DND-41 (cell line): ENCODE measurements at regions not wholly inside any gene's neighbourhood (a gene's known extent, or its start where the extent isn't known, plus 50 kb on each side); places are given as distances from the start of the nearest gene placed in this dataset.

Experiments
- ATAC-seq: fragments of 200-7000 bp; cut with Tn5 transposase; 3 replicates; pipeline ENCODE4 v1.9.1; 2021; ENCODE audit warnings: low read depth; ENCODE audit not compliant: insufficient read depth
- DNase-seq: peaks from one replicate; pipeline ENCODE4 v3.0.0-alpha.2; 2020
- H2AFZ ChIP-seq: 2 replicates; pipeline ENCODE4 v1.6.0; 2012; ENCODE audit warnings: low read depth, low read length
- H3K27ac ChIP-seq: 2 replicates; pipeline ENCODE4 v1.5.1; 2012; ENCODE audit warnings: low read length, inconsistent platforms
- H3K27me3 ChIP-seq: fragments of 200-600 bp; sonication (generic); 2 replicates; pipeline ENCODE4 v1.6.0; 2012; ENCODE audit warnings: low read length, mild to moderate bottlenecking, inconsistent platforms; ENCODE audit not compliant: insufficient read depth, poor library complexity
- H3K36me3 ChIP-seq: 2 replicates; pipeline ENCODE4 v1.5.1; 2012; ENCODE audit warnings: low read length, inconsistent platforms; ENCODE audit not compliant: insufficient read depth
- H3K4me1 ChIP-seq: 2 replicates; pipeline ENCODE4 v1.5.1; 2012; ENCODE audit warnings: mild to moderate bottlenecking, low read length; ENCODE audit not compliant: insufficient read depth
- H3K4me2 ChIP-seq: 2 replicates; pipeline ENCODE4 v1.6.0; 2012; ENCODE audit warnings: mild to moderate bottlenecking, moderate library complexity, low read length, inconsistent platforms; ENCODE audit not compliant: insufficient read depth
- H3K4me3 ChIP-seq, 2 experiments: fragments of 200-600 bp in 1 of 2; shearing (Covaris generic) in 1 of 2; 2 replicates each; pipeline ENCODE4 v1.5.1; 2012 to 2016; ENCODE audit warnings: inconsistent platforms in 2 of 2, low read length in 2 of 2, mild to moderate bottlenecking in 2 of 2, low read depth in 1 of 2, moderate library complexity in 1 of 2
- H3K79me2 ChIP-seq: 2 replicates; pipeline ENCODE4 v1.6.0; 2012; ENCODE audit warnings: low read length, inconsistent platforms; ENCODE audit not compliant: insufficient read depth
- H3K9ac ChIP-seq: 2 replicates; pipeline ENCODE4 v1.6.0; 2012; ENCODE audit warnings: low read depth, mild to moderate bottlenecking, inconsistent platforms, low read length, moderate library complexity
- H3K9me3 ChIP-seq: 2 replicates; pipeline ENCODE4 v1.5.1; 2012; ENCODE audit warnings: low read length, moderate library complexity, mild to moderate bottlenecking, inconsistent platforms; ENCODE audit not compliant: insufficient read depth, severe bottlenecking
- H4K20me1 ChIP-seq: 2 replicates; pipeline ENCODE4 v1.6.0; 2012; ENCODE audit warnings: low read length; ENCODE audit not compliant: insufficient read depth
- CTCF ChIP-seq: IDR thresholded peaks from 2 replicates; pipeline ENCODE4 v1.5.1; 2012; ENCODE audit warnings: borderline replicate concordance, low read length, moderate library complexity, mild to moderate bottlenecking; ENCODE audit not compliant: poor library complexity, severe bottlenecking; ENCODE audit errors: extremely low read depth
- EZH2 ChIP-seq: IDR thresholded peaks from 3 replicates; pipeline ENCODE4 v1.6.1; 2012; ENCODE audit warnings: borderline replicate concordance, low read depth, mild to moderate bottlenecking, moderate library complexity, low read length, inconsistent platforms; ENCODE audit not compliant: severe bottlenecking

GRCh38 chr5:117594166-117594565 is 1019.5 kb upstream of the SEMA6A start:
- DNase-seq, result no peak

GRCh38 chr5:117590944-117591343 is 1016.3 kb upstream of the SEMA6A start:
- no peak overlapping the region for H2AFZ ChIP-seq
- no peak overlapping the region for H3K4me3 ChIP-seq
- H3K4me2 ChIP-seq, result no peak overlapping the region
- no peaks in the 10 kb centered on the region for H4K20me1 ChIP-seq
- H3K27me3 ChIP-seq, result no peaks in the 10 kb centered on the region
- ATAC-seq (no peak), DNase-seq (no peak)
- H3K27ac ChIP-seq, result no peak overlapping the region
- TF ChIP-seq EZH2, result no peak
- peak; percentile 34 for TF ChIP-seq CTCF
- H3K4me1 ChIP-seq, result no peaks in the 10 kb centered on the region
- no peaks in the 10 kb centered on the region for H3K79me2 ChIP-seq
- no peaks in the 10 kb centered on the region for H3K36me3 ChIP-seq
- no peaks in the 10 kb centered on the region for H3K9me3 ChIP-seq
- H3K9ac ChIP-seq, result no peak overlapping the region

More at GRCh38 chr5:117594166-117594565, 1019.5 kb upstream of the SEMA6A start:
- no peak overlapping the region for H3K27ac ChIP-seq
- H4K20me1 ChIP-seq, result no peaks in the 10 kb centered on the region
- no peak overlapping the region for H3K9ac ChIP-seq
- no peaks in the 10 kb centered on the region for H3K79me2 ChIP-seq
- no peaks in the 10 kb centered on the region for H3K27me3 ChIP-seq
- no peak for ATAC-seq
- H3K36me3 ChIP-seq, result no peaks in the 10 kb centered on the region
- no peak overlapping the region for H2AFZ ChIP-seq
- H3K4me3 ChIP-seq, result no peak overlapping the region
- H3K9me3 ChIP-seq, result no peaks in the 10 kb centered on the region
- H3K4me2 ChIP-seq, result no peak overlapping the region
- no peaks in the 10 kb centered on the region for H3K4me1 ChIP-seq
- TF ChIP-seq CTCF (no peak), EZH2 (no peak)

GRCh38 chr5:117588611-117589010 is 1014.0 kb upstream of the SEMA6A start:
- Histone ChIP-seq H3K4me2 (no peak overlapping the region), H3K9me3 (no peaks in the 10 kb centered on the region), H3K4me1 (no peaks in the 10 kb centered on the region), H3K79me2 (no peaks in the 10 kb centered on the region), H2AFZ (no peak overlapping the region), H3K9ac (no peak overlapping the region), H3K36me3 (no peaks in the 10 kb centered on the region), H4K20me1 (no peaks in the 10 kb centered on the region), H3K27me3 (no peaks in the 10 kb centered on the region), H3K4me3 (no peak overlapping the region), H3K27ac (no peak overlapping the region)
- DNase-seq (no peak), ATAC-seq (no peak)
- TF ChIP-seq EZH2, result no peak
- TF ChIP-seq CTCF, result no peak

GRCh38 chr5:117587111-117587510 is 1012.5 kb upstream of the SEMA6A start:
- Histone ChIP-seq H3K79me2 (no peaks in the 10 kb centered on the region), H3K9me3 (no peaks in the 10 kb centered on the region), H3K36me3 (no peaks in the 10 kb centered on the region), H4K20me1 (no peaks in the 10 kb centered on the region), H3K4me1 (no peaks in the 10 kb centered on the region), H3K27ac (no peak overlapping the region), H3K4me2 (no peak overlapping the region), H3K27me3 (no peaks in the 10 kb centered on the region), H3K4me3 (no peak overlapping the region), H3K9ac (no peak overlapping the region), H2AFZ (no peak overlapping the region)
- ATAC-seq (no peak), DNase-seq (no peak)
- no peak for TF ChIP-seq CTCF
- no peak for TF ChIP-seq EZH2
